OCI-LY3 (cell line): ENCODE measurements at regions not wholly inside any gene's neighbourhood (a gene's known extent, or its start where the extent isn't known, plus 50 kb on each side); places are given as distances from the start of the nearest gene placed in this dataset.

Experiments used
- CTCF ChIP-seq: fragments of 200-600, 300-600 bp; sonication (generic); IDR thresholded peaks from 2 replicates; pipeline ENCODE4 v1.5.1; 2014; ENCODE audit warnings: antibody characterized with exemption, low read length, low read depth
- EZH2phosphoT487 ChIP-seq: fragments of 200-600 bp; shearing (Covaris generic); IDR thresholded peaks from 2 replicates; pipeline ENCODE4 v1.6.1; 2018; ENCODE audit warnings: antibody characterized with exemption, mixed run types, low read depth

GRCh38 chr17:70613681-70614080 is 444.3 kb downstream of the KCNJ2 start:
- TF ChIP-seq CTCF, result no peak
- no peak for TF ChIP-seq EZH2phosphoT487
